MG63 (cell line): ENCODE measurements at regions not wholly inside any gene's neighbourhood (a gene's known extent, or its start where the extent isn't known, plus 50 kb on each side); places are given as distances from the start of the nearest gene placed in this dataset.
"Not testable (repeated sequence)": the region's sequence is repeated elsewhere in the genome, so short reads cannot be mapped to it uniquely, and the experiment has no call there.

Experiments
- DNase-seq: peaks from one replicate; pipeline ENCODE4 v3.0.0-alpha.2; 2020
- H3K27me3 ChIP-seq: fragments of 250-450 bp; sonication (Bioruptor Pico); 2 replicates; pipeline ENCODE4 v1.5.1; 2020; ENCODE audit warnings: mild to moderate bottlenecking, moderate library complexity
- H3K36me3 ChIP-seq: fragments of 250-450 bp; sonication (Bioruptor Pico); 2 replicates; pipeline ENCODE4 v1.5.1; 2020; ENCODE audit warnings: mild to moderate bottlenecking, moderate library complexity
- H3K4me3 ChIP-seq: fragments of 250-450 bp; sonication (Bioruptor Pico); 2 replicates; pipeline ENCODE4 v1.5.1; 2020; ENCODE audit warnings: mild to moderate bottlenecking, moderate library complexity
- H3K9me3 ChIP-seq: fragments of 250-450 bp; sonication (Bioruptor Pico); 2 replicates; pipeline ENCODE4 v1.5.1; 2020; ENCODE audit warnings: mild to moderate bottlenecking, moderate library complexity

- DNase-seq = no peak
- H3K27me3 ChIP-seq = no peaks in the 10 kb centered on the region
- H3K9me3 ChIP-seq = no peaks in the 10 kb centered on the region
- H3K36me3 ChIP-seq = no peaks in the 10 kb centered on the region
- H3K4me3 ChIP-seq = no peak overlapping the region
Observed at GRCh38 chr12:47359310-47360092, 279.7 kb upstream of the AMIGO2 start.

GRCh38 chr12:47357006-47357405 lies 277.2 kb upstream of the AMIGO2 start:
- not testable (repeated sequence) for H3K9me3 ChIP-seq, H3K36me3 ChIP-seq, DNase-seq, H3K27me3 ChIP-seq, H3K4me3 ChIP-seq

GRCh38 chr12:47356129-47356700 lies 276.5 kb upstream of the AMIGO2 start:
- DNase-seq = no peak
- Histone ChIP-seq H3K27me3 (no peaks in the 10 kb centered on the region), H3K36me3 (no peaks in the 10 kb centered on the region), H3K4me3 (no peak overlapping the region), H3K9me3 (no peaks in the 10 kb centered on the region)

GRCh38 chr12:47353508-47353907 lies 273.7 kb upstream of the AMIGO2 start:
- no peak overlapping the region for H3K4me3 ChIP-seq
- no peaks in the 10 kb centered on the region for H3K27me3 ChIP-seq
- no peaks in the 10 kb centered on the region for H3K36me3 ChIP-seq
- H3K9me3 ChIP-seq = no peaks in the 10 kb centered on the region
- DNase-seq = no peak

- H3K4me3 ChIP-seq = no peak overlapping the region
- no peaks in the 10 kb centered on the region for H3K27me3 ChIP-seq
- no peaks in the 10 kb centered on the region for H3K9me3 ChIP-seq
- no peak for DNase-seq
- H3K36me3 ChIP-seq = no peaks in the 10 kb centered on the region
Observed at GRCh38 chr12:47352067-47352466, 272.3 kb upstream of the AMIGO2 start.

GRCh38 chr12:47351526-47351925 lies 271.8 kb upstream of the AMIGO2 start:
- Histone ChIP-seq H3K36me3 (no peaks in the 10 kb centered on the region), H3K9me3 (no peaks in the 10 kb centered on the region), H3K4me3 (no peak overlapping the region), H3K27me3 (no peaks in the 10 kb centered on the region)
- DNase-seq = no peak

GRCh38 chr12:47350062-47350408 lies 270.3 kb upstream of the AMIGO2 start:
- Histone ChIP-seq H3K4me3 (no peak overlapping the region), H3K9me3 (no peaks in the 10 kb centered on the region), H3K36me3 (no peaks in the 10 kb centered on the region), H3K27me3 (no peaks in the 10 kb centered on the region)
- no peak for DNase-seq

- no peak for DNase-seq
- H3K36me3 ChIP-seq = no peaks in the 10 kb centered on the region
Observed at GRCh38 chr12:47349137-47350061, 269.6 kb upstream of the AMIGO2 start.

GRCh38 chr12:47348206-47348605 lies 268.4 kb upstream of the AMIGO2 start:
- Histone ChIP-seq H3K9me3 (no peaks in the 10 kb centered on the region), H3K4me3 (no peak overlapping the region), H3K36me3 (no peaks in the 10 kb centered on the region), H3K27me3 (no peaks in the 10 kb centered on the region)
- DNase-seq = no peak

More at GRCh38 chr12:47349137-47350061, 269.6 kb upstream of the AMIGO2 start:
- no peak overlapping the region for H3K4me3 ChIP-seq
- H3K27me3 ChIP-seq = no peaks in the 10 kb centered on the region
- H3K9me3 ChIP-seq = no peaks in the 10 kb centered on the region

GRCh38 chr12:47346251-47347019 lies 266.7 kb upstream of the AMIGO2 start:
- no peak for DNase-seq
- Histone ChIP-seq H3K36me3 (no peaks in the 10 kb centered on the region), H3K27me3 (no peaks in the 10 kb centered on the region), H3K4me3 (no peak overlapping the region), H3K9me3 (no peaks in the 10 kb centered on the region)

GRCh38 chr12:47343684-47344567 lies 264.2 kb upstream of the AMIGO2 start:
- no peaks in the 10 kb centered on the region for H3K9me3 ChIP-seq
- H3K36me3 ChIP-seq = no peaks in the 10 kb centered on the region
- no peaks in the 10 kb centered on the region for H3K27me3 ChIP-seq
- H3K4me3 ChIP-seq = no peak overlapping the region
- DNase-seq = no peak

GRCh38 chr12:47340411-47341015 lies 260.8 kb upstream of the AMIGO2 start:
- Histone ChIP-seq H3K4me3 (no peak overlapping the region), H3K27me3 (no peaks in the 10 kb centered on the region), H3K9me3 (peaks cover 9% of the 10 kb centered on the region; the same call in 1 of the 2 replicates), H3K36me3 (no peaks in the 10 kb centered on the region)
- no peak for DNase-seq

GRCh38 chr12:47337581-47337980 lies 257.8 kb upstream of the AMIGO2 start:
- Histone ChIP-seq H3K27me3 (no peaks in the 10 kb centered on the region), H3K9me3 (peaks cover 11% of the 10 kb centered on the region; the same call in 1 of the 2 replicates), H3K4me3 (no peak overlapping the region), H3K36me3 (no peaks in the 10 kb centered on the region)
- DNase-seq = no peak

GRCh38 chr12:47333271-47333858 lies 253.6 kb upstream of the AMIGO2 start:
- not testable (repeated sequence) for DNase-seq, H3K27me3 ChIP-seq, H3K4me3 ChIP-seq, H3K36me3 ChIP-seq
- peaks cover 15% of the 10 kb centered on the region for H3K9me3 ChIP-seq

- no peak for DNase-seq
- H3K27me3 ChIP-seq = no peaks in the 10 kb centered on the region
- peaks cover 3% of the 10 kb centered on the region for H3K9me3 ChIP-seq
- no peaks in the 10 kb centered on the region for H3K36me3 ChIP-seq
- H3K4me3 ChIP-seq = no peak overlapping the region
Observed at GRCh38 chr12:47328831-47329545, 249.2 kb upstream of the AMIGO2 start.
